ENCODE measurements at regions not wholly inside any gene's neighbourhood (a gene's known extent, or its start where the extent isn't known, plus 50 kb on each side); places are given as distances from the start of the nearest gene placed in this dataset.
"Not testable (repeated sequence)": the region's sequence is repeated elsewhere in the genome, so short reads cannot be mapped to it uniquely, and the experiment has no call there.

DNA sequence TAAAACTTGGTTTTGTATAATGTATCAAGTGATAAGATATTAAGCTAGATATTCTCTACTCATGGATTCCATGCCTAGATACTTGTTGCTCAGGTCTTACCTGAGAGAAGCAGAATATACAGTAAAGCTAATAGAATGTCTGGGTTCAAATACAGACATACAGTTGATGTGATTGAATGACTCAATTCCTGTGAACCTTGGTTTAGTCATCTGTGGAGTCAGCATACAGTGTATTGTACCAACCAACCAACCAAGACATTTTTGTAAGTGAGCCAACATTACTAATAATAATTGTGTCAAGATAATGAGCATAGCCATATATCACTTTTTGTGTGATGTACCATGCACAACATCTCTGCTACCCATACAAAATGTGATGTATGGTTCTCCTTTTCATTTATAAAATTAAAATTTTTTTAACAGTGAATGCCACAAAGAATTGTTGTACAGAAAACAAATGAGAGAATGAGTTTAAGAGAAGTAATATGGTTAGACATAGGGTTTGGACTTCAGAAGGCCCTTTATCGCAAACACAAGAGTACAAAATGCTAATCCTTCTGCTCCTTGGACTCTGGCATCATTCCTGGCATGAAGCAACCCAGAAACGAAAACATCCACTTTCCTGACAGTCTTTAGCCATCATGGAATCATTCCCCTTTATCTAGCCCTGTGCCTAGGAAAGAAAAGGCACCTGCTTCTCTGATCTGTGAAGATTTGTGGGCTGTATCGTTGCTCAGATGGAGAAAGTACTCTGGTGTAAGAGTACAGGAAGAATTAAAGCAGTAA lies 977.2 kb upstream of the USP15 start:
- no peaks in the 10 kb centered on the region for H3K27me3 ChIP-seq (ENCODE audit: control insufficient read depth, low read length)
- no peaks in the 10 kb centered on the region for H3K79me2 ChIP-seq (ENCODE audit: control insufficient read depth, low read length)
- H3K9me3 ChIP-seq (ENCODE audit: control insufficient read depth, insufficient read depth, low read length) = peaks cover 7% of the 10 kb centered on the region; the same call in 1 of the 2 replicates
- no peaks in the 10 kb centered on the region for H4K20me1 ChIP-seq (ENCODE audit: control insufficient read depth, insufficient read depth, low read depth, low read length)
- TF ChIP-seq, protein P1, sequence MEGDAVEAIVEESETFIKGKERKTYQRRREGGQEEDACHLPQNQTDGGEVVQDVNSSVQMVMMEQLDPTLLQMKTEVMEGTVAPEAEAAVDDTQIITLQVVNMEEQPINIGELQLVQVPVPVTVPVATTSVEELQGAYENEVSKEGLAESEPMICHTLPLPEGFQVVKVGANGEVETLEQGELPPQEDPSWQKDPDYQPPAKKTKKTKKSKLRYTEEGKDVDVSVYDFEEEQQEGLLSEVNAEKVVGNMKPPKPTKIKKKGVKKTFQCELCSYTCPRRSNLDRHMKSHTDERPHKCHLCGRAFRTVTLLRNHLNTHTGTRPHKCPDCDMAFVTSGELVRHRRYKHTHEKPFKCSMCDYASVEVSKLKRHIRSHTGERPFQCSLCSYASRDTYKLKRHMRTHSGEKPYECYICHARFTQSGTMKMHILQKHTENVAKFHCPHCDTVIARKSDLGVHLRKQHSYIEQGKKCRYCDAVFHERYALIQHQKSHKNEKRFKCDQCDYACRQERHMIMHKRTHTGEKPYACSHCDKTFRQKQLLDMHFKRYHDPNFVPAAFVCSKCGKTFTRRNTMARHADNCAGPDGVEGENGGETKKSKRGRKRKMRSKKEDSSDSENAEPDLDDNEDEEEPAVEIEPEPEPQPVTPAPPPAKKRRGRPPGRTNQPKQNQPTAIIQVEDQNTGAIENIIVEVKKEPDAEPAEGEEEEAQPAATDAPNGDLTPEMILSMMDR (IDR thresholded peaks at IDR 0.05; ENCODE audit: low read depth, low read length, poor library complexity, severe bottlenecking) = no peak
- no peak for TF ChIP-seq EZH2phosphoT487 (IDR thresholded peaks at IDR 0.05; ENCODE audit: borderline replicate concordance, low read length)
- H3K4me3 ChIP-seq (ENCODE audit: low read length) = no peak overlapping the region
- H3K36me3 ChIP-seq (ENCODE audit: control insufficient read depth, low read length) = no peaks in the 10 kb centered on the region
- H3K4me1 ChIP-seq (ENCODE audit: control insufficient read depth, low read length) = no peaks in the 10 kb centered on the region
- no peaks in the 10 kb centered on the region for H3F3A ChIP-seq (ENCODE audit: control insufficient read depth, insufficient read depth)
- H3K4me2 ChIP-seq (ENCODE audit: low read length) = no peak overlapping the region
- H3K9me2 ChIP-seq (replicated peaks; ENCODE audit: control insufficient read depth, low read length) = no peaks in the 10 kb centered on the region
- H3K27ac ChIP-seq (ENCODE audit: low read depth, low read length) = no peak overlapping the region

DNA sequence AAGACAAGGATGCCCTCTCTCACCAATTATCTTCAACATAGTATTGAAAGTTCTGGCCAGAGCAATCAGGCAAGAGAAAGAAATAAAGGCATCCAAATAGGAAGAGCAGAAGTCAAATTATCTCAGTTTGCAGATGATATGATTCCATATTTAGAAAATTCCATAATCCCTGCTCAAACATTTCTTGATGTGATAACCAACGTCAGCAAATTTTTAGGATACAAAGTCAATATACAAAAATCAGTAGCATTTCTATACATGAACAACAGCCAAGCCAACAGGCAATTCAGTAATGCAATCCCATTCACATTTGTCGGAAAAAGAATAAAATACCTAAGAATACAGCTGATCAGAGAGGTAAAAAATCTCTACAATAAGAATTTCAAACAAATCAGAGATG lies 969.7 kb upstream of the USP15 start:
- H3K4me3 ChIP-seq (ENCODE audit: low read length) = no peak overlapping the region
- no peaks in the 10 kb centered on the region for H4K20me1 ChIP-seq (ENCODE audit: control insufficient read depth, insufficient read depth, low read depth, low read length)
- H3K79me2 ChIP-seq (ENCODE audit: control insufficient read depth, low read length) = no peaks in the 10 kb centered on the region
- no peaks in the 10 kb centered on the region for H3K27me3 ChIP-seq (ENCODE audit: control insufficient read depth, low read length)
- H3K27ac ChIP-seq (ENCODE audit: low read depth, low read length) = no peak overlapping the region
- TF ChIP-seq, protein P1 (IDR thresholded peaks at IDR 0.05; ENCODE audit: low read depth, low read length, poor library complexity, severe bottlenecking) = no peak
- no peak for TF ChIP-seq EZH2phosphoT487 (IDR thresholded peaks at IDR 0.05; ENCODE audit: borderline replicate concordance, low read length)
- H3K4me2 ChIP-seq (ENCODE audit: low read length) = no peak overlapping the region
- H3K36me3 ChIP-seq (ENCODE audit: control insufficient read depth, low read length) = no peaks in the 10 kb centered on the region
- peaks cover 7% of the 10 kb centered on the region; the same call in 1 of the 2 replicates for H3K9me3 ChIP-seq (ENCODE audit: control insufficient read depth, insufficient read depth, low read length)
- H3K9me2 ChIP-seq (replicated peaks; ENCODE audit: control insufficient read depth, low read length) = no peaks in the 10 kb centered on the region
- no peaks in the 10 kb centered on the region for H3K4me1 ChIP-seq (ENCODE audit: control insufficient read depth, low read length)
- no peaks in the 10 kb centered on the region for H3F3A ChIP-seq (ENCODE audit: control insufficient read depth, insufficient read depth)

DNA sequence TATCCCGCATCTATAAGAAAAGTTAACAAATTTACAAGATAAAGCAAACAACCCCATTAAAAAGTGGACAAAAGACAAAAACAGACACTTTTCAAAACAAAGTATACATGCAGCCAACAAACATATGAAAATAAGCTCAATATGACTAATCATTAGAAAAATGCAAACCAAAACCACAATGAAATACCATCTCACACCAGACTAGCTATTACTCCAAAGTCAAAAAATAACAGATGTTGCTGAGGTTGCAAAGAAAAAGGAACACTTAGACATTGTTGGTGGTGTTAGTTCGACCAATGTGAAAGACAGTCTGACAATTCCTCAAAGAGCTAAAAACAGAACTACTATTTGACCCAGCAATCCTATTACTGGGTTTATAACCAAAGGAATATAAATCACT lies 968.6 kb upstream of the USP15 start:
- Histone ChIP-seq H3K79me2 (ENCODE audit: control insufficient read depth, low read length) (no peaks in the 10 kb centered on the region), H3K4me3 (ENCODE audit: low read length) (no peak overlapping the region), H3K9me3 (ENCODE audit: control insufficient read depth, insufficient read depth, low read length) (peaks cover 7% of the 10 kb centered on the region; the same call in 1 of the 2 replicates), H3K27me3 (ENCODE audit: control insufficient read depth, low read length) (no peaks in the 10 kb centered on the region), H3K36me3 (ENCODE audit: control insufficient read depth, low read length) (no peaks in the 10 kb centered on the region), H4K20me1 (ENCODE audit: control insufficient read depth, insufficient read depth, low read depth, low read length) (no peaks in the 10 kb centered on the region), H3K27ac (ENCODE audit: low read depth, low read length) (no peak overlapping the region), H3K9me2 (replicated peaks; ENCODE audit: control insufficient read depth, low read length) (no peaks in the 10 kb centered on the region), H3K4me2 (ENCODE audit: low read length) (no peak overlapping the region), H3F3A (ENCODE audit: control insufficient read depth, insufficient read depth) (no peaks in the 10 kb centered on the region), H3K4me1 (ENCODE audit: control insufficient read depth, low read length) (no peaks in the 10 kb centered on the region)
- TF ChIP-seq, protein P1 (IDR thresholded peaks at IDR 0.05; ENCODE audit: low read depth, low read length, poor library complexity, severe bottlenecking) = no peak
- TF ChIP-seq EZH2phosphoT487 (IDR thresholded peaks at IDR 0.05; ENCODE audit: borderline replicate concordance, low read length) = no peak

DNA sequence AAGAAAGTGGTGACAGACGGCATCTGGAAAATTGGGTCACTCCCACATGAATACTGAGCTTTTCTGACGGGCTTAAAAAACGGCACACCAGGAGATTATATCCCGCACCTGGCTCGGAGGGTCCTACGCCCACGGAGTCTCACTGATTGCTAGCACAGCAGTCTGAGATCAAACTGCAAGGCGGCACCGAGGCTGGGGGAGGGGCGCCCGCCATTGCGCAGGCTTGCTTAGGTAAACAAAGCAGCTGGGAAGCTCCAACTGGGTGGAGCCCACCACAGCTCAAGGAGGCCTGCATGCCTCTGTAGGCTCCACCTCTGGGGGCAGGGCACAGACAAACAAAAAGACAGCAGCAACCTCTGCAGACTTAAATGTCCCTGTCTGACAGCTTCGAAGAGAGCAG lies 966.2 kb upstream of the USP15 start:
- not testable (repeated sequence) for H3K4me1 ChIP-seq (ENCODE audit: control insufficient read depth, low read length); H3K27ac ChIP-seq (ENCODE audit: low read depth, low read length); H3K9me3 ChIP-seq (ENCODE audit: control insufficient read depth, insufficient read depth, low read length); H3F3A ChIP-seq (ENCODE audit: control insufficient read depth, insufficient read depth); H3K27me3 ChIP-seq (ENCODE audit: control insufficient read depth, low read length); H3K9me2 ChIP-seq (replicated peaks; ENCODE audit: control insufficient read depth, low read length); H3K36me3 ChIP-seq (ENCODE audit: control insufficient read depth, low read length); H3K4me2 ChIP-seq (ENCODE audit: low read length); H4K20me1 ChIP-seq (ENCODE audit: control insufficient read depth, insufficient read depth, low read depth, low read length); H3K4me3 ChIP-seq (ENCODE audit: low read length); H3K79me2 ChIP-seq (ENCODE audit: control insufficient read depth, low read length)

All from DOHH2 (cell line).